Loucy (cell line): ENCODE measurements at regions not wholly inside any gene's neighbourhood (a gene's known extent, or its start where the extent isn't known, plus 50 kb on each side); places are given as distances from the start of the nearest gene placed in this dataset.

Experiments used
- H2AFZ ChIP-seq: fragments of 200-600 bp; sonication (generic); 2 replicates; pipeline ENCODE4 v1.6.0; 2016; ENCODE audit warnings: antibody characterized with exemption, mild to moderate bottlenecking, low read length, moderate library complexity
- H3F3A ChIP-seq: fragments of 200-600 bp; 2 replicates; pipeline ENCODE4 v1.6.0; 2016; ENCODE audit warnings: antibody characterized with exemption, low read depth, mild to moderate bottlenecking
- H3K27me3 ChIP-seq: fragments of 200-600 bp; sonication (generic); 2 replicates; pipeline ENCODE4 v1.6.1; 2014; ENCODE audit warnings: low read length, mild to moderate bottlenecking; ENCODE audit not compliant: insufficient read depth, poor library complexity, severe bottlenecking
- H3K36me3 ChIP-seq: fragments of 200-600 bp; sonication (generic); 2 replicates; pipeline ENCODE4 v1.6.1; 2016; ENCODE audit warnings: low read length; ENCODE audit not compliant: insufficient read depth
- H3K4me1 ChIP-seq: fragments of 200-600 bp; sonication (generic); 2 replicates; pipeline ENCODE4 v1.5.1; 2014; ENCODE audit warnings: low read length, mild to moderate bottlenecking; ENCODE audit not compliant: insufficient read depth, poor library complexity, severe bottlenecking
- H3K4me2 ChIP-seq: fragments of 200-600 bp; sonication (generic); 2 replicates; pipeline ENCODE4 v1.6.0; 2014; ENCODE audit warnings: antibody characterized with exemption, low read length, low read depth, mild to moderate bottlenecking; ENCODE audit not compliant: poor library complexity, severe bottlenecking
- H3K4me3 ChIP-seq: fragments of 200-600 bp; sonication (generic); 2 replicates; pipeline ENCODE4 v1.5.1; 2014; ENCODE audit warnings: low read length, mild to moderate bottlenecking, mixed read lengths; ENCODE audit not compliant: poor library complexity, severe bottlenecking
- H3K79me2 ChIP-seq: fragments of 200-600 bp; sonication (generic); 2 replicates; pipeline ENCODE4 v1.6.1; 2014; ENCODE audit warnings: low read length; ENCODE audit not compliant: insufficient read depth
- H3K9ac ChIP-seq: fragments of 200-600 bp; sonication (generic); 2 replicates; pipeline ENCODE4 v1.6.0; 2014; ENCODE audit warnings: mild to moderate bottlenecking, low read depth, low read length, moderate library complexity; ENCODE audit not compliant: poor library complexity, severe bottlenecking
- H3K9me2 ChIP-seq: fragments of 200-600 bp; sonication (generic); replicated peaks from 2 replicates; pipeline ENCODE4 v1.6.1; 2016; ENCODE audit warnings: low read depth, low read length, mixed read lengths
- H3K9me3 ChIP-seq: fragments of 200-600 bp; sonication (generic); 2 replicates; pipeline ENCODE4 v1.6.1; 2014; ENCODE audit warnings: mild to moderate bottlenecking, antibody characterized with exemption, low read length, low read depth; ENCODE audit not compliant: insufficient read depth
- H4K20me1 ChIP-seq: fragments of 200-600 bp; sonication (generic); 2 replicates; pipeline ENCODE4 v1.6.0; 2014; ENCODE audit warnings: antibody characterized with exemption, low read length, mild to moderate bottlenecking; ENCODE audit not compliant: insufficient read depth, poor library complexity, severe bottlenecking
- CTCF ChIP-seq: fragments of 200-600 bp; sonication (generic); conservative IDR thresholded peaks from 2 replicates; pipeline ENCODE4 v1.5.1; 2014; ENCODE audit warnings: mild to moderate bottlenecking, antibody characterized with exemption, low read length
- EZH2phosphoT487 ChIP-seq: fragments of 200-600 bp; IDR thresholded peaks from 2 replicates; pipeline ENCODE4 v1.6.1; 2018; ENCODE audit warnings: antibody characterized with exemption, mild to moderate bottlenecking, moderate library complexity, borderline replicate concordance

- H3K79me2 ChIP-seq: no peaks in the 10 kb centered on the region
- no peak overlapping the region for H3K9ac ChIP-seq
- H3K4me2 ChIP-seq: no peak overlapping the region
- H3K27me3 ChIP-seq: no peaks in the 10 kb centered on the region
- no peaks in the 10 kb centered on the region for H3K36me3 ChIP-seq
- H3K9me3 ChIP-seq: no peaks in the 10 kb centered on the region
- TF ChIP-seq CTCF (no peak), EZH2phosphoT487 (no peak)
- no peaks in the 10 kb centered on the region for H4K20me1 ChIP-seq
- no peaks in the 10 kb centered on the region for H3K4me1 ChIP-seq
- no peaks in the 10 kb centered on the region for H3K9me2 ChIP-seq
- H2AFZ ChIP-seq: no peak overlapping the region
- no peak overlapping the region for H3K4me3 ChIP-seq
- no peaks in the 10 kb centered on the region for H3F3A ChIP-seq
Measured at GRCh38 chr16:65500007-65500406, 378.1 kb upstream of the CDH11 start.

- H3K4me2 ChIP-seq: no peak overlapping the region
- H3F3A ChIP-seq: no peaks in the 10 kb centered on the region
- no peaks in the 10 kb centered on the region for H3K4me1 ChIP-seq
- no peak overlapping the region for H2AFZ ChIP-seq
- H3K4me3 ChIP-seq: no peak overlapping the region
- H3K9ac ChIP-seq: no peak overlapping the region
- H4K20me1 ChIP-seq: no peaks in the 10 kb centered on the region
- no peaks in the 10 kb centered on the region for H3K79me2 ChIP-seq
- H3K36me3 ChIP-seq: no peaks in the 10 kb centered on the region
- TF ChIP-seq CTCF (no peak), EZH2phosphoT487 (no peak)
- H3K9me3 ChIP-seq: no peaks in the 10 kb centered on the region
- H3K27me3 ChIP-seq: no peaks in the 10 kb centered on the region
- H3K9me2 ChIP-seq: no peaks in the 10 kb centered on the region
Measured at GRCh38 chr16:65499566-65499965, 377.7 kb upstream of the CDH11 start.

- no peak overlapping the region for H3K4me3 ChIP-seq
- no peaks in the 10 kb centered on the region for H3F3A ChIP-seq
- no peaks in the 10 kb centered on the region for H3K36me3 ChIP-seq
- H3K4me2 ChIP-seq: no peak overlapping the region
- H3K9me2 ChIP-seq: no peaks in the 10 kb centered on the region
- no peak for TF ChIP-seq EZH2phosphoT487
- H3K9ac ChIP-seq: no peak overlapping the region
- H2AFZ ChIP-seq: no peak overlapping the region
- no peaks in the 10 kb centered on the region for H3K27me3 ChIP-seq
- no peaks in the 10 kb centered on the region for H3K9me3 ChIP-seq
- H3K4me1 ChIP-seq: no peaks in the 10 kb centered on the region
- H4K20me1 ChIP-seq: no peaks in the 10 kb centered on the region
- no peaks in the 10 kb centered on the region for H3K79me2 ChIP-seq
Measured at GRCh38 chr16:65497571-65497970, 375.7 kb upstream of the CDH11 start.

- Histone ChIP-seq H3K9me2 (no peaks in the 10 kb centered on the region), H3K9ac (no peak overlapping the region), H3K9me3 (no peaks in the 10 kb centered on the region; the same call in 1 of the 2 replicates), H3K4me2 (no peak overlapping the region), H3F3A (no peaks in the 10 kb centered on the region), H3K36me3 (no peaks in the 10 kb centered on the region), H2AFZ (no peak overlapping the region), H3K79me2 (no peaks in the 10 kb centered on the region), H3K4me3 (no peak overlapping the region), H4K20me1 (no peaks in the 10 kb centered on the region), H3K27me3 (no peaks in the 10 kb centered on the region), H3K4me1 (no peaks in the 10 kb centered on the region)
- no peak for TF ChIP-seq CTCF
- no peak for TF ChIP-seq EZH2phosphoT487
Measured at GRCh38 chr16:65495106-65495505, 373.2 kb upstream of the CDH11 start.
